VCaP (cell line): ENCODE measurements at regions not wholly inside any gene's neighbourhood (a gene's known extent, or its start where the extent isn't known, plus 50 kb on each side); places are given as distances from the start of the nearest gene placed in this dataset.
A peak's percentile ranks its signal among the peaks of the same experiment; 100 is the strongest.

Experiments
- H3K27ac ChIP-seq: fragments of 450-650 bp; 2 replicates; pipeline ENCODE4 v1.5.1; 2017
- TF ChIP-seq, protein P1 (sequence below): fragments of 450-650 bp; conservative IDR thresholded peaks from 2 replicates; pipeline ENCODE4 v1.5.1; 2017; ENCODE audit warnings: mild to moderate bottlenecking, moderate library complexity

- TF ChIP-seq, protein P1, sequence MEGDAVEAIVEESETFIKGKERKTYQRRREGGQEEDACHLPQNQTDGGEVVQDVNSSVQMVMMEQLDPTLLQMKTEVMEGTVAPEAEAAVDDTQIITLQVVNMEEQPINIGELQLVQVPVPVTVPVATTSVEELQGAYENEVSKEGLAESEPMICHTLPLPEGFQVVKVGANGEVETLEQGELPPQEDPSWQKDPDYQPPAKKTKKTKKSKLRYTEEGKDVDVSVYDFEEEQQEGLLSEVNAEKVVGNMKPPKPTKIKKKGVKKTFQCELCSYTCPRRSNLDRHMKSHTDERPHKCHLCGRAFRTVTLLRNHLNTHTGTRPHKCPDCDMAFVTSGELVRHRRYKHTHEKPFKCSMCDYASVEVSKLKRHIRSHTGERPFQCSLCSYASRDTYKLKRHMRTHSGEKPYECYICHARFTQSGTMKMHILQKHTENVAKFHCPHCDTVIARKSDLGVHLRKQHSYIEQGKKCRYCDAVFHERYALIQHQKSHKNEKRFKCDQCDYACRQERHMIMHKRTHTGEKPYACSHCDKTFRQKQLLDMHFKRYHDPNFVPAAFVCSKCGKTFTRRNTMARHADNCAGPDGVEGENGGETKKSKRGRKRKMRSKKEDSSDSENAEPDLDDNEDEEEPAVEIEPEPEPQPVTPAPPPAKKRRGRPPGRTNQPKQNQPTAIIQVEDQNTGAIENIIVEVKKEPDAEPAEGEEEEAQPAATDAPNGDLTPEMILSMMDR: no peak
- H3K27ac ChIP-seq: peak overlapping the region; percentile 73
Observed at GRCh38 chr11:115606498-115607220, 102.4 kb upstream of the CADM1 start.

DNA sequence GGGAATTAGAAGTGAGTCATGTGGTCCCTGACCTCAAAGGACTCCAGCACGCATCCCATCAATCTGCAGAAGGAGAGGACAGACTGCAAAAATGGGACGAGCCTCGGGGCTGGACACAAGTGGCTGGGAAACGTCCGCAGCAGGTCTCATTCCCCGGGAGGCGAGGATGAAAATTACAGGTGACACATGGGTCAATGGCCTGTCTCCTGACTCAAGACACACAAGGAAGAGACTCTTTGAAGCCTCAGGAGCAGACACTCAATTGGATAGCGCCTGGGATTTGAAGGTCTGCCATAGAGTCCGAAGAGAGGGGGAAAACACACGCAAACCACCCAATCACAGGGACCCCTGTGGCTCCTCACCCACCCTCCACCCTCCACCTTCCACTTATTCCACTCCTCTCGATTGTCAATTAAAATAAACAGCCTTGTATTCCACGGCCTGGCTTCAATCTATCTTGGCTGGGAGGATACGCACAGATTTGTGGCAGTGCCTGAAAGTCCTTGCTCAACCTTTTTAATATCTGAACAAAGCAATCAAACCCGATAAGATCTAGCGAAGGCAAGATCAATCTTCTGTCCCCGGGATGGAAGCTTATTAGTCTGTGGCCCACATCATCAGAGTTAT, 101.8 kb upstream of the CADM1 start:
- peak overlapping the region; percentile 73 for H3K27ac ChIP-seq
- TF ChIP-seq, protein P1: no peak

DNA sequence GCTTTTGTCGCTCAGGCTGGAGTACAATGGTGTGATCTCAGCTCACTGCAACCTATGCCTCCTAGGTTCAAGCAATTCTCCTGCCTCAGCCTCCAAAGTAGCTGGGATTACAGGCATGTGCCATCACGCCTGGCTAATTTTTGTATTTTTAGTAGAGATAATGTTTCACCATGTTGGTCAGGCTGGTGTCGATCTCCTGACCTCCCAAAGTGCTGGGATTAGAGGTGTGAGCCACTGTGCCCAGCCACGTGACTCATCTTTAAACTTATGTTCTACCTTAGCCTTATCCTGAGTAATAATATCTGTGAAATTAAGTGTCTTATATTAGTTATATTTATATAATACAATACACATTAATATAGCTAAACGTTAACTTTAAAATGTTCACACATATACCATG, 101.2 kb upstream of the CADM1 start:
- peak overlapping the region; percentile 73 for H3K27ac ChIP-seq

DNA sequence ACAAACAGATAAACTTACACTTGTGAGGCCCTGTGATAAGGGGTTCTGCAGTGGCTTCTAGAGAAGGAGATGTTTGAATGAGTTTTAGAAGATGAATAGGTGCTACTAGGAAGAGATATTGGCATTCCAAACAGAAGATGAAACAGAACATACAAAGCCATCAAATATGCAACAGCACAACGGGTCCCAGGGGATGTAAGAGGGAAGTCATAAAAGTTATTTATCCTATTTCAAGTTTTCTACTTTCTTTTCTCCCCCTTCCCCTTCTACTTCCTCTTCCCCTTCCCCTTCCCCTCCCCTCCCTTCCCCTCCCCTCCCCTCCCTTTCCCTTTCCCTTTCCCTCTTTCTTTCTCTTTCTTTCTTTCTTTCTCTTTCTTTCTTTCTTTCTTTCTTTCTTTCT, 94.9 kb upstream of the CADM1 start:
- no peak overlapping the region for H3K27ac ChIP-seq
- TF ChIP-seq, protein P1: no peak

- H3K27ac ChIP-seq: no peak overlapping the region
- TF ChIP-seq, protein P1: no peak
Observed at GRCh38 chr11:115598257-115598901, 94.2 kb upstream of the CADM1 start.

- H3K27ac ChIP-seq: no peak overlapping the region
- TF ChIP-seq, protein P1: no peak
Observed at GRCh38 chr11:115591380-115591779, 87.2 kb upstream of the CADM1 start.

GRCh38 chr11:115590254-115590653, 86.0 kb upstream of the CADM1 start:
- TF ChIP-seq, protein P1: no peak
- H3K27ac ChIP-seq: no peak overlapping the region
